ENCODE measurements at regions not wholly inside any gene's neighbourhood (a gene's known extent, or its start where the extent isn't known, plus 50 kb on each side); places are given as distances from the start of the nearest gene placed in this dataset.

DNA sequence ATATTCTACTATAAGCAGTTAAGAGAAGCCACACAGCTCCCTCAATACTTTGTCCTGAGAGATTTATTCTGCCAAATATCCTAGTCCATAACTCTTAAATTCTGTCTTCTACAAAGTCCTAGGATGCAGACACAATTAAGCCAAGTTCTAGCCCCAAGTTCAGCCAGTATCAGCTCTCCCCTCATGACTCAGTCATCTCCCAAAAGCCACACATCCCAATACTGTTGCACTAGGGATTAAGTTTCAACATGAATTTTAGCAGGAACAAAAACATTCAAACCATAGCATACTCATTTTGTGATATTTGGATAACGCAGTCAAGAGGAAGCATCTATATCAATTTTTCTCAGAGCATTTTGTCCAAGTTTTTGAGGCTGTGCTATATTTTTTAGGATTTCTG, 277.4 kb downstream of the FZD1 start:
- no peak for DNase-seq (ENCODE audit: low spot score)
- no peaks in the 10 kb centered on the region for H3K27me3 Mint-ChIP-seq (ENCODE audit: insufficient read depth)
- intact Hi-C loops (cut with micrococcal nuclease) = loop anchor here (10.0 kb wide), 1 partner anchor 63 kb away; no protein-coding TSS in a partner anchor
- no peaks in the 10 kb centered on the region for H3K36me3 Mint-ChIP-seq (ENCODE audit: low read depth)
- no peak overlapping the region for H3K27ac Mint-ChIP-seq
- H3K4me3 Mint-ChIP-seq = no peak overlapping the region
- H3K9me3 Mint-ChIP-seq = no peaks in the 10 kb centered on the region
- no peaks in the 10 kb centered on the region for H3K4me1 Mint-ChIP-seq (ENCODE audit: low read depth)

DNA sequence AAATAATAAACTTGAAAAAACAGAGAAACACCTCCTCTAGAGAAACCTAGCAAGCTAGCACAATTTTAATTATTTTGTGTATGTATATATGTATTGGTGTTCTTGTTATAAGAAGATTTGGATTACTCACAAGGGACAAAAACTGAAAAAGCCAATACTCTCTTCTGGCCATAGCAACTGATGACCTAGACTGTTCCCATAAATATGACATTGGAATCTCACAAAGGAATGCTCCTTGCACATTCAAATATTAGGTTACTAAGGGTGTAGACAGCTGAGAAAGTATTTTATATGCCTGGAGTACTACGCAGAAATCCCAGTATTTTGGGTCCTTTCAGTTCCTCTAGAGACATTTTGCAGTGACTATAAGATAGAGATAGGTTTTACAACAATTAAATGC, 279.4 kb downstream of the FZD1 start:
- no peaks in the 10 kb centered on the region for H3K36me3 Mint-ChIP-seq (ENCODE audit: low read depth)
- H3K4me3 Mint-ChIP-seq = no peak overlapping the region
- no peak for DNase-seq (ENCODE audit: low spot score)
- no peaks in the 10 kb centered on the region for H3K27me3 Mint-ChIP-seq (ENCODE audit: insufficient read depth)
- no peak overlapping the region for H3K27ac Mint-ChIP-seq
- H3K4me1 Mint-ChIP-seq (ENCODE audit: low read depth) = no peaks in the 10 kb centered on the region
- intact Hi-C loops (cut with micrococcal nuclease) = loop anchor here (10.0 kb wide), 1 partner anchor 61 kb away; no protein-coding TSS in a partner anchor
- no peaks in the 10 kb centered on the region for H3K9me3 Mint-ChIP-seq

DNA sequence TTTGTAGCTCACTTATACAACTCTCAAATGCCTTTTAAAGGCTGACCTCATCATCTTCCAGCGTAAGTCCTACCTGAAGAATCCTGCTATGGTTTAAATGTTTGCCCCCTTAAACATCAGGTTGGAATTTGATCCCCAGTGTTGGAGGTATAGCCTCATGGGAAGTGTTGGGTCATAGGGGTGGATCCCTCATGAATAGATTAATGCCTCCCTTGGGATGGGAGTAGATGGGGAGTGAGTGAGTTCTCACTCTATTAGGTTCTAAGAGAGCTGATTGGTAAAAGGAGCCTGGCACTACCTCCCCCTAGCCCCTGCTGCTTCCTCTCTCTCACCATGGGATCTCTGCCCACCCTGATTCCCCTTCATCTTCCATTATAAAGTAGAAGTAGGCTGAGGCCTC, 285.6 kb downstream of the FZD1 start:
- Mint-ChIP-seq H3K4me1 (ENCODE audit: low read depth) (no peaks in the 10 kb centered on the region), H3K4me3 (no peak overlapping the region), H3K27ac (no peak overlapping the region), H3K9me3 (no peaks in the 10 kb centered on the region), H3K36me3 (ENCODE audit: low read depth) (no peaks in the 10 kb centered on the region), H3K27me3 (ENCODE audit: insufficient read depth) (peaks cover 3% of the 10 kb centered on the region)
- intact Hi-C loops (cut with micrococcal nuclease) = loop anchor here (10.0 kb wide), 1 partner anchor 55 kb away; no protein-coding TSS in a partner anchor
- no peak for DNase-seq (ENCODE audit: low spot score)

DNA sequence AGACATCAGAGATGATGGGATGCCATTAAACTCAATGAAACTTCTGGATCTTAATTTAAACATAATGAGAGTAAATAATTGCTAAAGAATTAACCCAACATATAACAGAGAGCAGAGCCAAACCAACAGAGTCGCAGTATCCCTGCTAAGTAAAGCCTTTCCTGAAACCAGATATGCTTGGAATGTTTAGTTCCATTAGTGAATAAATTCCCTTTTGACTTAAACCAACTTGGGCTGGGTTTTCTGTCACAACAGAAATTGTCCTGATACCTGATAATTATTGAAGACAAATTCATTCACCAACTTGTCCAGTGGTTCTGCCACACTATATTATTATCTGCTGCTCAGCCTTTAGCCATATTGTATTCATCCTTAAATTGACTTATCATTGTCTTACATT, 286.7 kb downstream of the FZD1 start:
- Mint-ChIP-seq H3K9me3 (no peaks in the 10 kb centered on the region), H3K4me1 (ENCODE audit: low read depth) (no peaks in the 10 kb centered on the region), H3K27me3 (ENCODE audit: insufficient read depth) (peaks cover 4% of the 10 kb centered on the region), H3K27ac (no peak overlapping the region), H3K36me3 (ENCODE audit: low read depth) (no peaks in the 10 kb centered on the region), H3K4me3 (no peak overlapping the region)
- intact Hi-C loops (cut with micrococcal nuclease) = no loop called here
- DNase-seq (ENCODE audit: low spot score) = no peak

DNA sequence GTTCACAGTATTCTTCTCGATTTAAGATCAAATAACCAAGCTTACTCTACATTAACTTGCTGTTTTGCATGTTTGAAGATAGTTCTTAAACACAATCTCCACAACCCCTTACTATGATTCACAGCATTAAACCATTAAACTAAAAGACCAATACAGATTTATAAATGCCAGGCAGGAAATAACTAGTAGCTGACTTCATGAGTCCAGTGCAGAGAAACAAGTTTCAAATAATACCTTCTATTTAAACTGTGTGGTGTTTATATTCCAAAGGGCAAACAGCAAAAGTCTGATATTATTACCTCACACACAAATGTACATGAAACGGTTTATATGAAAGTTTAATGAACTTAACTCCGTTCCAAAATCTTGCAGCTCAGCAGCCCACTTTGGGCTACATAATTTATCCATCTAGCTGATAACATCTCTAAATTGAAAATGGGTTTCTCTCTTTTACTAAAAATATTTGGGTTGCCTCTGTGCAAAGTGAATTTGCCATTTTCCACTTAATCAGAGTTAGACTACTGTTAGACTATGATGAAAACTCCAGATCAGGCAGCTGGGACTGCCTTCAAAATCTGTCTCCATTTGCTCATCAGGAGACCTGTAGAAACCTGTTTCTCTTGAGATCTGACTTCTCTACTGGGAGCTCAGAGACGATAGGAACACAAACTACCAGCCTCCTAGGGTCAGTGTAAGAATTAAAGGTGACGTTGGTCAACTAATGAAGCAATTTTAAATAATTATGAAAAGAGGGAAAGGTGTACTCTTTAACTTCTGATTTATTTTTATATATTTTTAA, 287.3 kb downstream of the FZD1 start:
- Mint-ChIP-seq H3K9me3 (no peaks in the 10 kb centered on the region), H3K27me3 (ENCODE audit: insufficient read depth) (peaks cover 6% of the 10 kb centered on the region), H3K4me3 (no peak overlapping the region), H3K4me1 (ENCODE audit: low read depth) (no peaks in the 10 kb centered on the region), H3K27ac (no peak overlapping the region), H3K36me3 (ENCODE audit: low read depth) (no peaks in the 10 kb centered on the region)
- no peak for DNase-seq (ENCODE audit: low spot score)
- intact Hi-C loops (cut with micrococcal nuclease) = no loop called here

DNA sequence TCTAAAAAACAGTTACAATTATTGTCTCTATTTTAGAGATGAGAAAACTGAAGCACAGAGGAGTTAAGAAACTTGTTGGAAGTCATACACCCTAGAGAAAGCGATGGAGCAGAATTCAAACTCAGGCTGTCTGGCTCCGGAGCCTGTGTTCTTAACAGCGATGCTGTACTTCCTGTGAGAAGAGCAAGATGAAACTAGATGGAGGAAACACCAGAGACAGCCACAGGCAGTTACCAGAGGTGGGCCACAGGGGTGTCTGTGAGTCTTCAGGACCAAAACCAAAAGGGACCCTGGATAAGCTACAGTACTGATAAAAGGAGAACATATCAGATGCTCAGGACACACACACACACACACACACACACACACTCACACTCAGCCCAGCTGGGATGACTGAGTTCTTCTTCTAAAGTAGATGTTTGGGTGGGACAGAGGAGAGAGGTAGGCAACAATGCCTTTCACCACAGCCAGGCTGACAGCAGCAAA, 289.2 kb downstream of the FZD1 start:
- no peak for DNase-seq (ENCODE audit: low spot score)
- Mint-ChIP-seq H3K9me3 (no peaks in the 10 kb centered on the region), H3K36me3 (ENCODE audit: low read depth) (no peaks in the 10 kb centered on the region), H3K27me3 (ENCODE audit: insufficient read depth) (peaks cover 6% of the 10 kb centered on the region), H3K4me3 (no peak overlapping the region), H3K27ac (no peak overlapping the region), H3K4me1 (ENCODE audit: low read depth) (no peaks in the 10 kb centered on the region)
- intact Hi-C loops (cut with micrococcal nuclease) = no loop called here

DNA sequence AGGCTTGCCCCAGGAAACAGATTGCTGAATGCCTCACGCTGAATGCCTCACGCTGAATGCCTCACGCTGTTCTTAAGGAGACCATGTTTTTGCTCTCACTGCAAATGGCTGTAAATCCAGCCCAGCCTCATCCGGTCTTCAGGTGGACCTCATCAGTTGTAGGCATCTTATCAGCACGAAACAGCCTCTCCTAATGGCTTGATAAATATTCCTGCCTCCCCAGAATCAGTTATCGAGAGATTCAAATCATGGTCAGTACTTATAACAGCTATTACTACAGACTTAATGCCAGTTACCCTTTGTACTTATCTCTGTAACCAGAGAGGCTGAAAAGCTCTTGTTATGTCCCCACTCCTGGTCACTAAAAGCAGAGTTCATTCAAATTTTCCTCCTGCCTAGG, 290.6 kb downstream of the FZD1 start:
- no peaks in the 10 kb centered on the region for H3K4me1 Mint-ChIP-seq (ENCODE audit: low read depth)
- DNase-seq (ENCODE audit: low spot score) = no peak
- intact Hi-C loops (cut with micrococcal nuclease) = no loop called here
- peaks cover 6% of the 10 kb centered on the region for H3K27me3 Mint-ChIP-seq (ENCODE audit: insufficient read depth)
- H3K9me3 Mint-ChIP-seq = no peaks in the 10 kb centered on the region
- H3K36me3 Mint-ChIP-seq (ENCODE audit: low read depth) = no peaks in the 10 kb centered on the region
- no peak overlapping the region for H3K27ac Mint-ChIP-seq
- H3K4me3 Mint-ChIP-seq = no peak overlapping the region

DNA sequence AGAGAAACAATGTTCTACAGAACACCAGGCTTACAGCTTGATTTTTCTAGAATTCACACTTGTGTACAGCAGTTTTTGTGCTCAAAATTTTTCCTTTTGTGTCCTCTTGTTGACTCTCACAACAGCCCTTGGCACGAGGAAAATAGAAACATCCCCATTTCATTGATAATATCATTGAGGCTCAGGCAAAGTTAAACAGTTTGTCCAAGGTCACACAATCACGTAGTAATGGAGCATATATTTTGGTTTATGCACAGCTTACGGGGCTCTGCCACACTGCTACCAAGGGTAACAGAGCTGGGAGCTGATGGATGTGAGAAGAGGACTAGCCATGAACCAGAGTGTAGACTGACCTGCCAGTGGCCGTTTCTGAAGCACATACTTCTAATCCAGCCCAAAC, 292.0 kb downstream of the FZD1 start:
- Mint-ChIP-seq H3K36me3 (ENCODE audit: low read depth) (no peaks in the 10 kb centered on the region), H3K27ac (no peak overlapping the region), H3K9me3 (no peaks in the 10 kb centered on the region), H3K4me1 (ENCODE audit: low read depth) (peaks cover 2% of the 10 kb centered on the region), H3K4me3 (no peak overlapping the region), H3K27me3 (ENCODE audit: insufficient read depth) (peaks cover 6% of the 10 kb centered on the region)
- DNase-seq (ENCODE audit: low spot score) = no peak
- intact Hi-C loops (cut with micrococcal nuclease) = no loop called here

DNA sequence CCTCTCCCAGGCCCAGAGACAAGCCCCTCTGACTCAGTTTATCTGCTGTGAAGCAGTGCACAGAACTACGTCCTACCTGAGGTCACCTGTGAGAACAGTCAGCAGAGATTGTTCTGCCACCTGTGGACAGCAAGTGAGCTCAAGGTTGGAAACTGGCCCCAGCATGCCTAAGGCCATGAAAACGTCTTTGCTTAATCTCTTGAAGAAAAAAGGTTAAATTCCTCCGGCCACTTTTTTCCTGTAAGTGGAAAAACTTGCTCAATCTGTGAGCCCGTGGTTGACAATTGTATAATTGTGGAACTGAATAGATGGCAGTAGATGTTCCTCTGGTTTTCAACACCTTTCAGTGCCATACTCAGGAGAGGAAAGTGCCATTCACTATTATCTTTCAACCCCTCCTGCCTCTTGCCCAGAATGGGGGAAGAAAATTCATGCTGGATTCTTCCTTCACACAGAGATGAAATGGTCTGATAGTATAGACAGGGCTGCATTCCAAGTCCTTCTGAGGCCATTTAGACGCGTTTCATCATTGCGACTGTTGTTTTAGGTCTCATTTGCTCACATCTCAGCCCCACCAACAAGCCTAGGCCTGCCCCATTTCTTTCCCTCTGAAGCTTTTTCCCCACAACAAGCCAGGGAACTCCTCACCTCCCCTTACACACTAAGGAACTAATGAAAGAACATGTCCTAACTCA, 292.9 kb downstream of the FZD1 start:
- intact Hi-C loops (cut with micrococcal nuclease) = no loop called here
- no peaks in the 10 kb centered on the region for H3K9me3 Mint-ChIP-seq
- peaks cover 5% of the 10 kb centered on the region for H3K4me1 Mint-ChIP-seq (ENCODE audit: low read depth)
- H3K27ac Mint-ChIP-seq = no peak overlapping the region
- H3K27me3 Mint-ChIP-seq (ENCODE audit: insufficient read depth) = peaks cover 6% of the 10 kb centered on the region
- no peak for DNase-seq (ENCODE audit: low spot score)
- no peaks in the 10 kb centered on the region for H3K36me3 Mint-ChIP-seq (ENCODE audit: low read depth)
- no peak overlapping the region for H3K4me3 Mint-ChIP-seq

DNA sequence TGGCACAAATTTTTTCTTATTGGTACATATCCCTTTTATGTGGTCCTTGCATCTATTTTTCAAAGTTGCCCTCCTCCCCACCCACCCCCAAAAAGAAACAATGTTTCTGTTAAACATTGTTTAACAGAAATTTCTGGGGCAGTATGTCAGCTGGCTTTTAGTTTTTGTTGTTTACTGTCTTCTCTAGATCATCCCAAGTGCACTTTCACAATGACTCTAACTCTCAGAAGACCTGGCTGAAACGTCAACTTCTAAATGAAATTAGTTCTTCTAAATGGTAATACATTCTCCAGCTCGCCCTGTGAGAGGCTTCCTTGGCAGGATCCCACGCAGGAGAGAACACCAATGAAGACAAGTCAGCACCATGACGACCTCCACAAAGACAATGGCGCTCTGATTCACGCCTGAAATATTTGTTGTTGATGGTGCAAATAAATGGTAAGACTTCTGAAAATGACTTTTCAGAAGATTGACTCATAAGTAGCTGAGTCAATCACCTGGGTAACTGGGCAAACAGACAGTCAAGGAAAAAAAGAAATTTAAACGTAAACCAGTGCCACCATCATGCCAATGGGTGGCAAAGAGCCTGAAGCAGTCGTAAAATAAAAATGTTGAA, 293.7 kb downstream of the FZD1 start:
- no peaks in the 10 kb centered on the region for H3K36me3 Mint-ChIP-seq (ENCODE audit: low read depth)
- peaks cover 5% of the 10 kb centered on the region for H3K4me1 Mint-ChIP-seq (ENCODE audit: low read depth)
- no peak overlapping the region for H3K4me3 Mint-ChIP-seq
- DNase-seq (ENCODE audit: low spot score) = no peak
- H3K27me3 Mint-ChIP-seq (ENCODE audit: insufficient read depth) = peaks cover 6% of the 10 kb centered on the region
- intact Hi-C loops (cut with micrococcal nuclease) = no loop called here
- peak overlapping the region; percentile 36 for H3K27ac Mint-ChIP-seq
- H3K9me3 Mint-ChIP-seq = no peaks in the 10 kb centered on the region

DNA sequence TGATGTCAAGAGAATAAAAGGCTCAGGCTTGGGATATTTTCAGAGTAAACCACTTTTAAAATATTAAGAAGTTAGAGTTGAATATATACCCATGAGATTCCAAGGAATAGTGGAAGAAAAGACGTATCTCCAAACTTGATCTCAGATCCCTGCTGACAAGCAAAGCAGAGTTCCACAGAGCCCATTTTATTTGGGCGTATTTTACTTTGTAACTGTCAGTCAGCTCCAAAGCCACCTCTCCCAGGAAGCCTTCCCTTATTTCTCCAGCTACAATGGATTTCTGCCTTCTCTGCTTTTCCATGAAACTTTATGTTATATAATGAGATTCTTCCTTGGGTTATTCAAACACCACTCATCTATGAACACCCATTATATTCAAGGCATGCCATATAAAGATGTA, 295.7 kb downstream of the FZD1 start:
- Mint-ChIP-seq H3K4me1 (ENCODE audit: low read depth) (peaks cover 5% of the 10 kb centered on the region), H3K4me3 (no peak overlapping the region), H3K27me3 (ENCODE audit: insufficient read depth) (peaks cover 3% of the 10 kb centered on the region), H3K9me3 (no peaks in the 10 kb centered on the region), H3K27ac (no peak overlapping the region), H3K36me3 (ENCODE audit: low read depth) (no peaks in the 10 kb centered on the region)
- no peak for DNase-seq (ENCODE audit: low spot score)
- intact Hi-C loops (cut with micrococcal nuclease) = no loop called here

DNA sequence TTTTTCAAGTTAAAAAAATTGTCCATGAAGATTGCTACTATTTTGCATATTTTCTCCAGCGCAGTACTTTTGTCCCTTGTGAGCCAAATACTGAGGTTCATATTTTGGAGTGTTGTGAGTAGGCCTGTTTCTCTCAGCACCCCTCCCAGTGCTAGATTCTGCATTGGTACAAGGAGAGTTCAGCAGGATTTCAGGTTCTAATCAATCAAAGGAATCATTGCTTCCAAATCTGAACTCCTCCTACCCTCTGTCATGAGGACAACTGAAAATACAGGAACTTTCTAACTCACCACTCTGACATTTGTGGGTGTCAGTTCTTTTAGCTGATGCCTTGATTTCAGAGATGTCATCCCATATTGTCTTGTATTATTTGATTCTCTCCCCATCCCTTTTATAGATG, 299.9 kb downstream of the FZD1 start:
- Mint-ChIP-seq H3K9me3 (no peaks in the 10 kb centered on the region), H3K27me3 (ENCODE audit: insufficient read depth) (peaks cover 8% of the 10 kb centered on the region), H3K36me3 (ENCODE audit: low read depth) (no peaks in the 10 kb centered on the region), H3K4me1 (ENCODE audit: low read depth) (peaks cover 5% of the 10 kb centered on the region), H3K4me3 (no peak overlapping the region), H3K27ac (no peak overlapping the region)
- no peak for DNase-seq (ENCODE audit: low spot score)
- intact Hi-C loops (cut with micrococcal nuclease) = no loop called here

DNA sequence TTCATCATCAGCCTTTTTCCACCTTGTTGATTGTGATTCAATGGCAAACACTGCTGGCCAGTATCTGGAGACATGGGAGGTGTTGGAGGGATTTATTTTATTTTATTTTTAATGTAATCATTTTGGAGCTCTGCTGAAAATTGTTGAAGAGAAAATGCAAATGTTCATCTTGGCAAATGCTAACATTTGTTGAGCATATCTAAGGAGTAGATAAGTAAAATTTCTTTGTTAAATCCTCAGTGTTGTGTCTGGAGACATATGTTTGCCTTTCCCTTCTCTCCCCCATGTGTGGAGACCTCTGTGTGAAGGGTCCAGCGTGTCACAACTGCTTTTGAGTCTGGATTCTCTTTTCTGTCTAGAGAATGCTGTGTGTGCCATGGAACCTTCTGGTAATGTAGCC, 300.3 kb downstream of the FZD1 start:
- H3K27me3 Mint-ChIP-seq (ENCODE audit: insufficient read depth) = peaks cover 8% of the 10 kb centered on the region
- DNase-seq (ENCODE audit: low spot score) = no peak
- intact Hi-C loops (cut with micrococcal nuclease) = no loop called here
- H3K27ac Mint-ChIP-seq = no peak overlapping the region
- H3K36me3 Mint-ChIP-seq (ENCODE audit: low read depth) = no peaks in the 10 kb centered on the region
- no peaks in the 10 kb centered on the region for H3K9me3 Mint-ChIP-seq
- H3K4me3 Mint-ChIP-seq = no peak overlapping the region
- peaks cover 5% of the 10 kb centered on the region for H3K4me1 Mint-ChIP-seq (ENCODE audit: low read depth)
